8988T (cell line): ENCODE measurements at regions not wholly inside any gene's neighbourhood (a gene's known extent, or its start where the extent isn't known, plus 50 kb on each side); places are given as distances from the start of the nearest gene placed in this dataset.

Experiments
- DNase-seq: peaks from one replicate; pipeline ENCODE4 v3.0.0; 2011

GRCh38 chr6:48893048-48893447 lies 570.0 kb downstream of the MMUT start:
- no peak for DNase-seq

GRCh38 chr6:48891308-48891707 lies 571.7 kb downstream of the MMUT start:
- DNase-seq, result no peak

- DNase-seq, result no peak
Measured at GRCh38 chr6:48889429-48889828, 573.6 kb downstream of the MMUT start.

GRCh38 chr6:48883116-48883515 lies 579.9 kb downstream of the MMUT start:
- no peak for DNase-seq

GRCh38 chr6:48881551-48881950 lies 581.5 kb downstream of the MMUT start:
- no peak for DNase-seq

GRCh38 chr6:48869595-48869994 lies 593.5 kb downstream of the MMUT start:
- no peak for DNase-seq

GRCh38 chr6:48866682-48867081 lies 596.4 kb downstream of the MMUT start:
- no peak for DNase-seq

GRCh38 chr6:48860175-48860574 lies 602.9 kb downstream of the MMUT start:
- no peak for DNase-seq

DNA sequence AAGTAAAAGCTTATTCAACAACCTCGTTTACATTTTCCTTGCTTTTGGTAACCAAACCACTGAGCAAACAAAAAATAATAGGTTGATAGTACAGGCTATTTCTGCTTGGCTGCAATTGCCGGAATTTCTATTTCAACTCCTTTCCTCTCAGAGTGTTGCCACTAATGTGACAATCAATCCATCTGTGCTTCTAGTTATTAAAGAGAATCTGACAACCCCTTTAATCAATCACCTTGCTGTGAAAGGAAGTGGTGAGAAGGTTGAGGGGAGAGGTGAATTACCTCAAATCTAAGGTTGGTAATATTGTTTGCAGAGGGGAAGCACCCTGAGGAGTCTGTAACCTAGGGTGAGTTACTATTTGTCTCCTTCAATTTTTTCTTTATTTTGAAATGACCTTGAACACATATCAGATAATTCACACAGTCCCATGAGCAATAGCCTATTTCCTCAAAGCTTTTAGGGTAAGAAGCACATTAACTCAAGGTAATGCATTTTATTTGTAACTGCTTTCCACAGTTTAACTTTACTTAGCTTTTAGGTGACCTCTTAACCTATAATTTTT lies 603.4 kb downstream of the MMUT start:
- no peak for DNase-seq

GRCh38 chr6:48845219-48845618 lies 617.8 kb downstream of the MMUT start:
- DNase-seq, result no peak

DNA sequence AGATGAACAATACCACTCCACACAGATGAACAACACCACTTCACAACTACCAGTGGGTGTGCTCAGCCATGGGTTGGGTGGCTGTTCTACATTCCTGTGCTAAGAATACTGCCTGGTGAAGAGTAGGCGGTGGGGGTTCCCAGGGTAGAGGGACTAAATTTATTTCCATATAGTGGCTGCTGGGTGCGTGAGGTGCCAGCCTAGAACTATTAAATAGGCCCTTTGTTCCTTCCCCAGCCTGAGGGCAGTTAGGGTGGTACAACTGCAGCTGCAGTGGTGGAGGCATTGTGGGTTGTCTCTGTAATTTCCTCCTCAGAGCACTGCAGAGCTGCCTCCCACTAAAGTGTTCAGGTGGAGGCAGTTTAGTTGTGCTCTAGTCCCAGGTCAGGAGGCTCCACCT lies 618.4 kb downstream of the MMUT start:
- no peak for DNase-seq

DNA sequence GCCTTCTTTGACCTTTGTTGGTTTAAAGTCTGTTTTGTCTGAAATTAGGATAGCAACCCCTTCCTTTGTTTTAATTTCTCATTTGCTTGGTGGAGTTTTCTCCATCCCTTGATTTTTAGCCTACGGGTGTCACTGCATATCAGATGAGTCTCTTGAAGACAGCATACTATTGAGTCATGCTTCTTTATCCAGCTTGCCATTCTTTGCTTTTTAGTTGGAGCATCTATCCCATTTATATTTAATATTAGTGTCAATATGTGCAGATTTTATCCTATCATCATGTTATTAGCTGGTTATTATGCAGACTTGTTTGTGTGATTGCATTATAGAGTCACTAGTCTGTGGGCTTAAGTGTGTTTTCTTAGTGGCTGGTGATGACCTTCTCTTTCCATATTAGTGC lies 622.2 kb downstream of the MMUT start:
- DNase-seq, result no peak

- DNase-seq, result no peak
Measured at GRCh38 chr6:48839206-48839605, 623.8 kb downstream of the MMUT start.

DNA sequence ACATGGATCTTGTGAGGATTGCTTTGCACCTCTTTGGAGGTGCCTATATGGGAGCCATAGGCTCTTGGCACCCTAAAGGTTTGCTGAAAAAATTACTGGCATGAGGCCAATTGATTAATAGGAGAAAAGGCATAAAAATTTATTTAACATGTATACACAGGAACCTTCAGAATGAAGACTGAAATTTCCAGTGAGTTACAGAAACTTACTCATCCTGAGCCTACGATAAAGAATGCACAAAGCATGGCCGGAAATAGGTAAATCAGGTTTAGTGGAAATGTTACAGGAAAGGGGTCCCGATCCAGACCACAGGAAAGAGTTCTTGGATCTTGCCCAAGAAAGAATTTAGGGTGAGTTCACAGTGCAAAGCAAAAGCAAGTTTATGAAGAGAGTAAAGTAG lies 625.3 kb downstream of the MMUT start:
- DNase-seq, result no peak

DNA sequence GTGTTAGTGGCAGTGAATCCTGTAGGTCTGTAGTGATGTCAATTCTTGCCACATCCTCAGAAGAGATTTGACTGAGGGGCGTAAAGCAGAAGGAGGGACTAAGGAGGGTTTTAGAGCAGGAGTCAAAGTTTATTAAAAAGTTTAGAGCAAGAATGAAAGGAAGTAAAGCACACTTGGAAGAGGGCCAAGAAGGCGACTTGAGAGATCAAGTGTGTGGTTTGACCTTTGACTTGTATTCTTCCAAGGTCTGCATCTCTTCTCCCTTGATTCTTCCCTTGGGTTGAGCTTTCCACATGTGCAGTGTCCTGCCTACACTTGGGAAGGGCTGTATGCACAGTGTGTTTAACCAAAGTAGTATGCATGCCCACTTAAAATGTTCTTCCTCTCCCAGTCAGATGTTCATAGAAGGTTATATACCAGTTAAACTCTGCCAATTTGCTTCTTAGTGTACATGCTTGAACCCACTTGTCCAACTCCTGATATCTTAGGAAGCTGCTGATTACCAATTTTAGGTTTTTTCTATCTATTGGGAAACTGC lies 627.6 kb downstream of the MMUT start:
- no peak for DNase-seq

DNA sequence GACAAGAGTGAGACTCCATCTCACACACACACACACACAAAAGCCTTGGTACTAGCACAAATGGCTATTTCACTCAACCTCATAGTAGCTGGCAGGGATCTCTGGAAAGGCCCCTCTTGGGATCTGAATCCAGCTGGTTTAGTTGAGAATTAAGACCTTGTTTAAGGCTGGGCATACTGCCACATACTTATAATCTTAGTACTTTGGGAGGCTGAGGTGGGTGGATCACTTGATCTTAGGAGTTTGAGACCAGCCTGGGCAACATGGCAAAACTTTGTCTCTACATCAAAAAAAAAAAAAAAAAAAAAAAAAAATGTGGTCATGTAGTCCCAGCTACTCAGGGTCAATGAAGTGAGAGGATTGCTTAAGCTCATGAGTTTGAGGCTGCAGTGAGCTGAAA lies 628.3 kb downstream of the MMUT start:
- no peak for DNase-seq

- no peak for DNase-seq
Measured at GRCh38 chr6:48833916-48834315, 629.1 kb downstream of the MMUT start.

GRCh38 chr6:48826901-48827701 lies 636.0 kb downstream of the MMUT start:
- DNase-seq, result peak; percentile 8

- DNase-seq, result no peak
Measured at GRCh38 chr6:48826152-48826515, 636.9 kb downstream of the MMUT start.

DNA sequence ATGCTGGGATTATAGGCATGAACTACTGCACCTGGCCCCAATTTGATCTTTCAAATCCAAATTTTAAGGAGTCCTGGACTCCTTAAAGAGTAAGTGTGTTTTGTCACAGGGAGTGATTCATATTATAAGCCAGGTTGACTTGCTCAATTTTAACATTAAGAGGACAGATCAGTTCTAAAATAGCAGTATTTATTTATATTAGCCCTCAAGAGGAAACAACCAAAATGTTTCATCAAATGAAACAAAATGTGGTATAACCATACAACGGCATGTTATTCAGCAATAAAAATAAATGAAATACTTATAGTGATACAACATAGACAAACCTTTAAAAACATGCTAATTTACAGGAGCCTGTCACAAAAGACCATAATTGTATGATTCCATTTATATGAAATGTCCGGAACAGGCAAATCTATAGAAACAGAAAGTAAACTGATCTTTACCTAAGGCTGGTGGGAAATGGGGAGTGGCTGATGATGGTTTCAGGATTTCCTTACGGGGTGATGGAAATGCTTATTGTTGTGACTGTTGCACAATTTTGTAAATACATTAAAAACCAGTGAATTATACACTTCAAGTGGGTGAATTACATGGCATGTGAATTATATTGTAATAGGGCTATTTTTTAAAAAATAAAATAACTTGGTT lies 637.4 kb downstream of the MMUT start:
- DNase-seq, result no peak

- DNase-seq, result no peak
Measured at GRCh38 chr6:48818052-48818412, 645.0 kb downstream of the MMUT start.

- no peak for DNase-seq
Measured at GRCh38 chr6:48817333-48818051, 645.6 kb downstream of the MMUT start.

DNA sequence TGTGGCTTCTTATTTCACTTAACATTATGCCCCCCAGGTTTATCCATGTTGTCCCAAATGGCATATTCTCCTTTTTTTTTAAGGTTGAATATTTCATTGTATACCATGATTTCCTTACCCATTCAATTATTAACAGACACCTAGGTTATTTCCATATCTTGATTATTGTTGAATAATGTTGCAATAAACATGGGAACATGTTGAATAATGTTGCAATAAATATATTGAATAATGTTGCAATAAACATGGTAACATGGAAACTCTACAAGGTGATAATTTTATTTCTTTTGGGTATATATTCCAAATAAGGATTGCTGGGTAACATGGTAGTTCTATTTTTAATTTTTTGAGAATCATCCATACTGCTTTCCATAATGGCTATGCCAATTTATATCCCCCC lies 648.1 kb downstream of the MMUT start:
- DNase-seq, result no peak

GRCh38 chr6:48813836-48814235 lies 649.2 kb downstream of the MMUT start:
- no peak for DNase-seq
